T-helper 22 cell (primary cell): ENCODE measurements at regions not wholly inside any gene's neighbourhood (a gene's known extent, or its start where the extent isn't known, plus 50 kb on each side); places are given as distances from the start of the nearest gene placed in this dataset.

Source experiments
- DNase-seq: peaks from one replicate; pipeline ENCODE4 v3.0.0-alpha.2; 2020; ENCODE audit warnings: low read depth

- no peak for DNase-seq
Measured at GRCh38 chr13:107392205-107392604, 823.1 kb downstream of the LIG4 start.

- no peak for DNase-seq
Measured at GRCh38 chr13:107387525-107387924, 819.6 kb upstream of the ARGLU1 start.

DNA sequence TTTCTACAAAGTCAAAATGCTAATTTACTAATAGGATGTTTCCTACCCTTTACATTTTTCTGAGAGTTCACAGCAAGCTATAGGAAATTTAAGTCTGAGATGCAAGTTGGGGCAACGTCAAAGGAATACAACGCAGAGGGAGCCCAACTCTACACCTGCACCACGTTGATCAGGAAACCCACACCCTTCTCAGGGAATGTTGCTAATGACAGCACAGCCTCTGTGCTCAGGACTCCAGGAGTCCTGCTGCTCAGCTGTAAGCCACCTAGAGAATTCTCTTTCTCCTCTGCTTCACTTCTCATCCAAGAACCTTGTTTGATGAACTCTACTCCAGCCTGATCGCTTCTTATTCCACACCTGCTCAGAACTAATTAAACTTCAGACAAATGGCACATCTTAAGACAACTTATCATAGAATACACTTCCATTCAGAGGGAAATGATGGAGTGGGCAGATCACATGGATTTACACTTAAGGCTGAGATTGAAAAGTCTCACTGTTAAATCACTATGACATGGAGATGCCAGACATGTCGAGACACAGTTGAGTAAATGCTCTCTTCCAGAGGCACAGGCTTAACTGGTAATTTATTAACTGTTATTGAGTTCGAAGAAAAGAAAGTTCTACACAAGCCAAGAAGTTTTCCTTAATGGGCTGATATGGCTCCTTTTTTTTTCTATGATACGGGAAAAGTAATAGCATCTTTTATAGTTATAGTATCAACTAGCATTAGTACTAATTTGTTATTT, 811.6 kb upstream of the ARGLU1 start:
- no peak for DNase-seq

DNA sequence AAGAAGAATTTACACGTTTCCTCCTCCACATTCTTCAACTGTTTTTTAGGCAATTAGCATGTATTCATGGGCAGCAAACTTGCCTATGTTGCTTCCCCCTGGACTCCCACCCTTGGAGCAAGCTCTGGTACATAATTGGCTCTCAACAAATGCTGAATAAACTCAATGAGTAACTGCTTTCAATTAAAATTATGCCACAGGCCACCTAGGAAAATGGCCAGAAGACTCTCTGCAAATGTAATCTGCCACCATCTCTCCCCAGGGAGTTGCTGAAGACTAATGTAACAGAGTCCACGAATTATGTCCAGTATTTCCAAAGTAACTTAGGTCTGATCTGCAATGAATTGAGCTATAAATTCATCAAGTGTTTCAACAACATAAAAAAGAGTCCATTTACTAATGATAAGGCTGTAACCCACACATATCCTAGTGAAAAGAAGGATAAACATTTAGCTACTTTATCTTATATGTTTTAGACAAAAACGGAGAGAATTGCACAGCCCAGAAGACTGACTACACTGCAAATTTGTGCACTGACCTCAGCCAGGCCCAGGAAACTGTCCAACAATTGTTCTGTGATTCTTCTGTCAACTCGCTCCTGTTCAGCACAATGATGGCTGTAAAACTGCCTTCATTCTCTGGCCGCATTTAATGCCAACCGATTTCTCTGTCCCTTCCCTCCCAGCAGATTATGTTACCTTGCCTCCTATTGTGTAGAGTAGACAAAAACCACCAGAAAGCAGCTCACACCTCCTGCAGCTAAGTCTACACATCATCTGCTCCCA, 808.6 kb upstream of the ARGLU1 start:
- DNase-seq = no peak

- no peak for DNase-seq
Measured at GRCh38 chr13:107375701-107376340, 807.9 kb upstream of the ARGLU1 start.

GRCh38 chr13:107374038-107374437, 806.1 kb upstream of the ARGLU1 start:
- DNase-seq = no peak

- no peak for DNase-seq
Measured at GRCh38 chr13:107373551-107373950, 805.6 kb upstream of the ARGLU1 start.

DNA sequence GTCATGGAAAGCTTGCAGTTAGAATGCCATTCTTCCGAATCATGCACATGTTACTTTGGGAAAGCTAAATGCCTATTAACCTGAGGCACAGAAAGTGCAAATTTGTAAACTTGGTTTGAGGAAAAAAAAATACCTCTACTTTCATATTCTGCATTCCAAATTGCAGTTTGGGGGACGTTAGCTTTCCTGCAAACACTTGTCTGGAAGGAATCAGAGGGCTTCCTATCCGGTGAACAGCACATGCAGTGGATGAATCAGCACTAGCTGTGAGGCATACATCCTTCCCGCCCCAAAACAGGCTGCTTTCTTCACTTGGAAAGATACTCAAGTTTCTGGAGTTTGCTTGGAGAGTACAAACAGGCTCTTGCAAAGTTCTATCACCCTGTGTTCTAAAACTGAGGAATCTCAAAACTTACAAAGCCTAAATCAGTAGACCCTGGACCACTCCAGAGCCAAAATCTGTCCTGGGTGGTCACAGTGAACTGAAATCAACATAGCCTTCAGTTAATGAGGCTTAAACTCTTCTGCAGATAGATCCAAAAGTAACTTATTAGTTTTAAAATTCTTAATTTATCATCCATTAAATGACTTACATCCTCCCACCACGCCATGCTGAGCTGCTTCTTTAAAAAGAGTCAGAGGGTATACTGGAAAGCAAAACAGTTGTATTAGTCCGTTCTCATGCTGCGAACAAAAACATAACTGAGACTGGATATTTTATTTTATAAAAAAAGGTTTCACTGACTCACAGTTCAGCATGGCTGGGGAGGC, 802.3 kb upstream of the ARGLU1 start:
- no peak for DNase-seq

DNA sequence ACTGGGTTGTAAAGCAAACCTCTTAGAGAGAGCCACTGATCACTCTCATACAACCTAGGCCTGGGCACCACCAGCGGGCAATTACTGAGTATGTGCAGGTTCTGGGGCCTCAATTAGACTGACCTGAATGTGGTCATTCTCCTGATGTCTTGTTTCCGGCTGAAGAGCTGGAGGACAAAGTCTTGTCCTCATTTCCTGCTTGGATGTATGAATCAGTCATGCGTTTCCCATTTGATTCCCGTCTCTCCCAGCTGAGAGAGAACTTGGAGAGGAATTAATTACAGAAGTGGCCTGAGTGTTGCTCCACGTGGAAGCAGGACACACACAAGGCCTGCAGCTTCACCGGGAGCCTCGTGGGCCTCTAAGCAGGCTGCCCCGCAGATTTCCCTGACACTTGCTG, 799.3 kb upstream of the ARGLU1 start:
- no peak for DNase-seq

- DNase-seq = no peak
Measured at GRCh38 chr13:107365466-107366215, 797.7 kb upstream of the ARGLU1 start.

DNA sequence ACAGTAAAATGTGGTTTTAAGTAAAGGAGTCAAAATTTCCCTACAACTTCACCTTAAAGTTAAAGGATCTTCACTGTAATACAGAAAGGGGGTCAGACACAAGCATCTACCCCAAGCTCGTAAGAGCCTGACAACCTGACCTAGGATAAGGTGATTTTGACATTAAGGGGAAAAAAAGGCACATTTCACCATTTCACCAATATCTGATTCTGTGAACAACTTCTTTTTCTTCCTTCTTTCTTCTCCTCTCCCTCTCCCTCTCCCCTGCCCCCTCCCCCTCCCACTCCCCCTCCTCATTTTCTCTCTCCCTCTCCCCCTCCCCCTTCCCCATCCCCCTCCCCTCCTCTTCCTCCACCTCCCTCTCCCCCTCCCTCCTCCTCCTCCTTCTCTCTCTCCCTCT, 796.7 kb upstream of the ARGLU1 start:
- no peak for DNase-seq

DNA sequence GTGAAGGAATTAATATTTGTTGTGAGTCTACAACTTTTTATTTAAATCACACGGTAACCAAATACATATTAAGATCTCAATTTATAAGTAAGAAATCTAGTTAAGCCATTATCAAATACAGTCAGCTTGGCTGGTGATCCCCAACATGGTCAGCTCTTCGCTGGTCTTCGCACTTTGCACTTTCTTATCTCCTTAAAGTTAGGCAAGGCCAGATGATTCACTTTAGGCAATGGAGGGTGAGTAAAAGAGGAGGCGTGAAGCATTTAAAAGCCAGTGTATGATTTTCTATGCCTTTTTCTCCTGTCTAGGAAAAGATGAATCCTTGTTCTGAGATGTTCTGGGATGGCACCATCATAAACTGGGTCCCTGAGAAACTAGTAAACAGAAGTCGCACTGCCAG, 793.7 kb upstream of the ARGLU1 start:
- DNase-seq = no peak

- no peak for DNase-seq
Measured at GRCh38 chr13:107360010-107360409, 792.1 kb upstream of the ARGLU1 start.

DNA sequence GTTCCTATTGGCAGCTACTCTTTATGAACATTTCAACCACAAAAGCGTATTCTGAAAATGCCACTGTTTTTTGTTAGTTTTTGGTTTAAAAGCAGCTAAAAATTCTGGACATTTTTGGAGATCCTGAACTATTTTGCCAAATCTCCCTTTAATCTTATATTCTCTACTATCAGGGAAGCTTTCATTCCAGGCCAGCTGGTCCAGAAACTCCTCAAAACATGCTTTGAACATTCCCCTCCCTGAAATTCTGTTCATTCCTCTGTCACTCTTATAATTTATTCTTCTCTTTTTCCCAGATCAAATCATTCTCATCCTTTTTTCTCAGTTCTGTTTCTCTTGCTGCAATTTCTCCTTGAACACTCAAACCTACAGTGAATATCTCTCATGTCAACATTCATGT, 790.9 kb upstream of the ARGLU1 start:
- no peak for DNase-seq

GRCh38 chr13:107351305-107351704, 783.4 kb upstream of the ARGLU1 start:
- DNase-seq = no peak

DNA sequence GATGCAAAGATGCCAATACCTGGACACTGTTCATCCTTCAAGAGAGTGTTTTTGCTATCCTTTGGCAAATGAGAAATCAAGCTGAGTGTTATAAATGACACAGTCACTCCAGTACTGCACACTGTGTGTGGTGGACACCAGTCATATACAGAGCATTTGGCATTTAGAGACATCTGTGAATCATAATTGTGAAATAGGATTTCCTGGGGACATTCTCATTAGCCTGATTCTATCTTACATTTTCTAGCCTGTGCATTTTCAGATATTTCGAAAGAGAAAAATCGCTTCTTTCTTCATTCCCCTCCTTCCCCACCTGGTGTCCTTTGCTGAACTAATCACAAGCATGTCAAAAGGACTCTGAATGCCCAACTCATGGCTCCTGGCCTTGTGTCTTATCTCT, 781.0 kb upstream of the ARGLU1 start:
- no peak for DNase-seq

GRCh38 chr13:107348471-107348870, 780.5 kb upstream of the ARGLU1 start:
- DNase-seq = no peak

DNA sequence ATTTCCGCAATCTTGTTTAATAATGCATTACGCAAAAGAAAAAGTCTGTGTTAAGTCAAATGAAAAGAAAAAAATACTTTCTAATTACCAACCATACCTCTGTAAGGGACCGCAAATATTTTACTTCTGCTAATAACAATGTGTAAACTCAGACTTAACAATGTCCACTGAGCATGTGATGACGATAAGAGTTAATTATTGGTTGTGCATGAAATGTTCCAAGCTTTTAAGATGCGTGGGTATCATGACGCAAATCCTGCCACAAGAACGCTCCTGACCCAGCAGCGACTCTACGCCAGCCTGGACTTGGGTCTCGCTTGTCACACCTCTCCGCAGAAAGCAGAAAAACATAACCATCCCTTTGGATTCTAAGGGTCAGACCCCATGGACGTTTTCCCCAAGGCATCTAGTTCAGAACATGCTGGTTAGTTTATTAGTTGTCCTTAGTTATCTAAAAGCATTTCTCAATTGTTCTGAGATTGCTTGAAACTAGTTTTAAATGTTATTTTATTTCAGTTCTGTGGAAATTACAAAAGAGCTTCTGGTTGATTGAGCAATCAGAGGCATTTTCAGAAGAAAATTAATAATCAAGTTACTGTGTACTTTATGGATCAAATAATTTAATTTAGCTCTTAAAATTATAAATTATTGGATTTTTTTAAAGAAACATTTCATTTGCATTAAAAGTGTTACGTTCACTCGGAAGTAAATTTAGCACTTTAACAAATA, 779.9 kb upstream of the ARGLU1 start:
- no peak for DNase-seq

DNA sequence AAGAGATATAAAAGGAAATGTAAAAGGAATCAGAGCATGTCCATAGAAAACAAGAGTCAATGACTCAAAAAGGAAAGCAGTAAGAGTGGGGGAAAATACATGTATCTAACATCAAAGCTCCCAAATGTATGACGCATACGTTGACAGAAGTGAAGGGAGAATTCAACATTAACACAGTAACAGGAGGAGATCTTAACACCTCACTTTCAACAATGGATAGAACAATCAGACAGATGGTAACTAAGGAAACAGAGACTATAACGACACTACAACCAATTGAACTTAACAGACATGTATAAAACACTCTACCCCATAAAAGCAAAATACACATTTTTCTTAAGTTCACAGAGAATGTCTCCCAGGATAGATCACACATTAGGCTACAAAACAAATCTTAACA, 774.8 kb upstream of the ARGLU1 start:
- DNase-seq = no peak

GRCh38 chr13:107339209-107339608, 771.3 kb upstream of the ARGLU1 start:
- no peak for DNase-seq

DNA sequence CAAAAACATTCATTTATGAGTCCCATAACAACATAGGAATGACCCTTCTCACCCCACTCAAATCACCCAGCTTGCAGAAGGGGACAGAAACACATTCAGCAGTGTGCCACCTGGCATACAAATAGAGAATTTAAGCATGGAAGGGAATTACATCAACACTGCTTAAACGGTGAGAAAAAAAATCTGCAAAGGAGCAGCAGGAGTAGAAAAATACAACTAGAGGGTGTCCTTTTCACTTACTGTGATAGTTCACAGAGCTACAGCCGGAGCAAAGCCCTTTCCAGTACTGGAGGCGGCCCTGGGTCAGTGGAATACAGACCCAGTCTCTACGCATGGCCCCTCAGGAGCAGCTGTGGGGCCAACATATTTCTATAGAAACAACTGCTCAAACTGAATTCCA, 764.3 kb upstream of the ARGLU1 start:
- no peak for DNase-seq
